HG03378 (cell line): ENCODE measurements at regions not wholly inside any gene's neighbourhood (a gene's known extent, or its start where the extent isn't known, plus 50 kb on each side); places are given as distances from the start of the nearest gene placed in this dataset.
"Not testable (repeated sequence)": the region's sequence is repeated elsewhere in the genome, so short reads cannot be mapped to it uniquely, and the experiment has no call there.

Experiments used
- ATAC-seq: cut with Tn5 transposase; IDR thresholded peaks from one replicate; pipeline ENCODE4 v1.9.1; 2021; ENCODE audit warnings: mild to moderate bottlenecking, moderate library complexity; ENCODE audit not compliant: unreplicated experiment

DNA sequence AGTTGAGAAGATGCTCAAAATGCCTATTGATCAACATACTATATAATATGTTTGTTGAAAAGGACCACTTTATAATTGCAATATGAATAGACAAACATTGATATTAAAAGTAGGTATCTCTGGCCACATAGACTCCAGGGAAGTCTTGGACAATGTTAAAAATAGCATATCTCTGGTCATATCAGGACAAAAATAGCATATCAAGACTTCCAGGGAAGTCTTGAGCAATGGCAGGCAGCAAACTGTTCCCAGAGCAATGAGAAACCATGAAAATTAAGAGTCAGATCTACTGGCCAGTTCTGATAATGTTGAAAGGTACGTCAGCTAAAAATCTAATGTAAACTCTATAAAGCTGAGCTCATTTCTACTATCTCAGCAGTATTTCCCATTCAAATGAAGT lies 1130.3 kb upstream of the CITED2 start:
- no peak for ATAC-seq

- no peak for ATAC-seq
Measured at GRCh38 chr6:140500849-140501248, 1126.4 kb upstream of the CITED2 start.

- ATAC-seq, result no peak
Measured at GRCh38 chr6:140499607-140500006, 1125.2 kb upstream of the CITED2 start.

- ATAC-seq, result no peak
Measured at GRCh38 chr6:140494321-140495108, 1120.1 kb upstream of the CITED2 start.

GRCh38 chr6:140493470-140493869 lies 1119.0 kb upstream of the CITED2 start:
- not testable (repeated sequence) for ATAC-seq

DNA sequence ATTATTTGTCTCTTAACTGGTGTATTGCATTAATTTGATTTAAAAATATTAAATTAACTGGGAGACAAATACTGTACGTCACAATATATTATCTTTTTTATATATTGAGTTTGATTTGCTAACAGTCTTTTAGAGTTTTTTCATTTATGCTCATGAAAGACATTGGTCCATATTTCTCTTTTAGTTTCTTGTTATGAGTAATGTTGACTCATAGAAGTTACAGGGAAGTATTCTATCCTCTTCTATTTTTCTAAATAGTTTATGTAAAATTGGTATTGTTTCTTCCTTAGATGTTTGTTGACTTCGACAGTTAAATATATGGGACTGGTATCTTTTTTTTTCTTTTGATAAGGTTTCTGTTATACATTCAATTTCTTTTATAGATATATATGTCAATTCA lies 1115.6 kb upstream of the CITED2 start:
- no peak for ATAC-seq

DNA sequence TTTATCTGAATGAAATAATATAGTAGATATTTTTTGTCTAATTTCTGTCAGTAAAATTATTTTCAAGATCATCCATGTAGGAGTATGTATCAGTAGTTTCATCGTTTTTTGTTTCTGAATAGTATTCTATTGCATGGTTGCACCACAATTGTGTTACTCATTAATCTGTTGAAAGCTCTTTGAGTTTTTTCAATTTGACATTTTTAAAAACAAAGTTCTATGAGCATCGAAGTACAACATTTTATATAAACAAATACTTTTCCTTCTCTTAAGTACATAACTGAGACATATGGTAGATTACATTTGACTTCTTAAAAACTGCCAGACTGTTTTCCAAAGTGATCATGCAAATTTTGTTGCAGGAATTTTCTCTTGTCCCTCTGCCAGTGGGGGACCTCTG lies 1113.1 kb upstream of the CITED2 start:
- no peak for ATAC-seq

- ATAC-seq, result no peak
Measured at GRCh38 chr6:140486450-140487361, 1112.3 kb upstream of the CITED2 start.

DNA sequence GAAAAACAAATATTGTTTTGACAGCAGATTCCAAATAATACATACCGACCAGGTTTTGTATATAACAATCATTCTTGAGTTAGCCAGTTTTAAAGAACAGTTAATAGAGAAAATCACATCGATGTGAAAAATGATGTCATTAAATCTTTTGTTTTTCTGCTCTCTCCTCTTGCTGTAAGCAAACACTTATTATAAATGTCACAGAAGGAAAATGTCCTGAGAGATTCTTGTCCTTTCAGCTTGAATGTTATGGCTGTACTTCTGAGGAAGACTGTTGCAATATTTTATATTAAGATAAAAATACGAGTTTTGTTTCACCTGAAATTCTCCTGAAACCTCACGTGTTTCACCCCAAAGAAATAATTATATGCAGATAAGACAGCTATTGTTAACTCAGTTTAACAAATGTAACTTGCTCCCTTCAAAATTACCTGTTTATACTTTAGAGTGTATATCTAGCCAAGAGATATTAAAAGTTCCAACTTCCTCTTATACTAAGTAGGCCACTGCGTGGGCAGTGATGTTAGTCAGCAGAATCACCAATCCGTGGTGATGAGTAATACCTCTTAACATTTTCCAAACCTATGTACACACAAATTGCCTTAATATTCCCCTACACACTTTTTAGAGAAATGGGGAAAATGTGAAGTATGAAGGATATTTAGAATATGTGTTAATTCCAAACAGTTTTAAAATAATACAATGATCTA lies 1111.4 kb upstream of the CITED2 start:
- ATAC-seq, result no peak

GRCh38 chr6:140480852-140481251 lies 1106.4 kb upstream of the CITED2 start:
- ATAC-seq, result no peak

- no peak for ATAC-seq
Measured at GRCh38 chr6:140478631-140479030, 1104.2 kb upstream of the CITED2 start.

- no peak for ATAC-seq
Measured at GRCh38 chr6:140475086-140475485, 1100.6 kb upstream of the CITED2 start.

- ATAC-seq, result no peak
Measured at GRCh38 chr6:140464720-140465119, 1090.3 kb upstream of the CITED2 start.

DNA sequence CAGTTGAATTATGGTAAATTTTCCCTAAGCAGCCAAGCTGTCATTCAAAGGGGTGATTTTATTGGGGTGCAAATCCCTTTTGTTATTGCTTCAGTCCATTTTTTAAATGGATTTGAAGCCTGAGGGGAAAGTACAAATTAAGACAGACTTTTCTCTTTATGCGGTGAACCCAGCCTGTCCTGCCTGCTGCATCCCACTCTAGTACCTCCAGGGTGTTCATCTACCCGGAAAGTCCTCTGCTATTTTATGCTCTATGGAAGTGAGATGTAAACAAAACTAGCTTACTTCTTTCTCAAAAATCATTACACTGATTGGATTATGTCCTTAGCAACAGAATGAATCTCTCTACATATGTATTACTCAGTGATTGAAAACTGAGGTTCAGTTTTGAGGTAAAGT lies 1088.9 kb upstream of the CITED2 start:
- ATAC-seq, result no peak

DNA sequence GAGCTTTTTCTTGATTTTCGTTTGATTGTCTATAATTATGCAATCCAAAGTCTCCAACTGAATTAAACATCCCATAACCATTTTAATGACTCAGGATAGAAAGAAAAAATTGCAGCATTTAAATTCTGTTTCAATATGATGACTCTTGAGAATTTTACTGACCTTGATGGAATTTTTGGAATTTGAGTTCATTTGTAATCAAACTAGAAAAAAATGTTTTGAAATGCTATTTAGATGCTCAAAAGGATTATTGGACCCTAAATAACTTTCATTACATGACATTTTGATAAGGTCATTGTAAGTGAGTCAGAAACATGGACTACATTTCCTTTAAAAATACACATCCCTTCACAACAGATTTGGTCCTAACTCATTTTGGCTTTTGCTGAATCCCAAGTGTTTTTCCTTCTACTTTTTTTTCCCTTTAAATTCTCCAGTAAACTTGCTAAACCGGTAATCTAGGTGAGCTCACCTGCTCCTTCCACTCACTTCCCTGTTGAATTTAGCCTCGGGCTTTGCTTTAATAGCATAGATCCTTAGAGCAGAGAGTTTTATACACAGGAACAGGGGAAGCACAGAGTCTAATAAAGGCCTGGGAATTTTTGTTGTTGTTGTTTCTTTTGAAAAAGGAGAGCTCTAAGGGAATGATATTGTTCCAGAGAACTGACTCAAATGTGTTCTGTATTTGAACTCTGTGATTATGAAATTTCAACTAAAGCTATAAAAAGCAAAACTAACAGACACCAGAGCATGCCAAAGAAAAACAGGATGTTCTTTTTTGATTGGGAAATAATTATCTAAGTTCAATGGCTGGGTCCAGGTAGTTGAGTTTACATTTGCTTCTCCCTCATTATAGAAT lies 1088.2 kb upstream of the CITED2 start:
- no peak for ATAC-seq

- no peak for ATAC-seq
Measured at GRCh38 chr6:140462076-140462452, 1087.6 kb upstream of the CITED2 start.

- ATAC-seq, result no peak
Measured at GRCh38 chr6:140460267-140460666, 1085.8 kb upstream of the CITED2 start.

DNA sequence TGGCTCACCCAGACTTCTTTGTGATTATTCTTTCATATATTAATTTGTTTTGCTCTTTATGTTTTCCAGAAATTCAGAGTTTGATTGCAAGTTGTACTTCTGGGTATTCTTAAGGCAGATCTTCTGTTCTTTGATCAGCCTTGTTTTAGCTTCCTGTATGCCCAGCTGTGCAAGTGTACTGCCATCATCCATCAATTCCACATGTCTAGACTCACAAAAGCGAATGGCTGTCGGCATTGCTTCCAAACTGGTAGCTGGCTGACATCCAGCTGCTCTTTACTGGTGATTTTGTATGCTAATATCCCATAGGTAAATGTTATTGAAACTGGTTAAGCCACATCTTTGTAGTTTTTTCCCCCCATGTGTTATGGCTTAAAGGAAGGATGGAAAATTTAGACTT lies 1084.8 kb upstream of the CITED2 start:
- no peak for ATAC-seq

DNA sequence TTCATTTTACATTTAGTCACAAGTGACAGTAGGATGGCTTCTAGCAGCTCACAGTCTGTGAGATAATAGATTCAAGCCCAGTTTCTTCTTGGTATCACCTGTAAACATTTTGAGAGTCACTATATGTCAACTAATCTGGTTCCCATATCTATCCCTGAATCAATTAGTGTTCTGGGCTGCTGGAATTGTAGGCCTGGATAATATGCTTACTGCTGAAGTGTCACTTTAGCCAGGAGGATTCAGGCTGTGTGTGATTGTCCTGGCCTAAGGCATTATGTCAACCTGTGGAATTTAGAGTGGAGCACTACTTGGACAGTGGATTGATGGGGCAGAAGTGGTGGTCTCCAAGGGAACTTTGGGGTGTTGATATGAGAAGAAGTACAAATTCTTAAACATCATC lies 1071.8 kb upstream of the CITED2 start:
- ATAC-seq, result no peak

GRCh38 chr6:140445474-140446004 lies 1071.1 kb upstream of the CITED2 start:
- no peak for ATAC-seq
